Suppressor macrophage treated with lipopolysaccharide for 1 hour (primary cell): ENCODE measurements at regions not wholly inside any gene's neighbourhood (a gene's known extent, or its start where the extent isn't known, plus 50 kb on each side); places are given as distances from the start of the nearest gene placed in this dataset.

Experiments
- DNase-seq, 3 donors: peaks; one replicate each; pipeline ENCODE4 v3.0.0-alpha.2; 2020 to 2022

DNA sequence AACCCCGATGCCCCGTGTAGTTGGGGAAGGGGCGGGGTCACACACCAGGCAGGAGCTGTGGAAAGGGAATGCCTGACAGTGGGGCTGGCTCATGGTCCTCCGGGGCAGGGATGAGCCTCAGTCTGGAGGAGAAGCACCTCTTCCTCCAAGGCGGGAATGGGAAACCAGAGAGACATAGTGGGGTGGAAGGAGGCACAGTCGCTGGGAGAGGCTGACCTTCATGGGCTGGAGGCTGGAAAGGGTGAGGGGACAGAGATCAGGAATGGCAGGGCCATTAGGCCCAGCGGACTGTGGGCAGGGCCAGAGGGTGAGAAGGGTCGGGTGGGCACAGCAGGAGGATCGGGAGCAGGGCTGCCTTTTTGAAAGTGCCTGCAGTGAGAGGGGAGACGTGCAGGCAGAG lies 65.8 kb upstream of the LINGO1 start:
- no peak for DNase-seq

DNA sequence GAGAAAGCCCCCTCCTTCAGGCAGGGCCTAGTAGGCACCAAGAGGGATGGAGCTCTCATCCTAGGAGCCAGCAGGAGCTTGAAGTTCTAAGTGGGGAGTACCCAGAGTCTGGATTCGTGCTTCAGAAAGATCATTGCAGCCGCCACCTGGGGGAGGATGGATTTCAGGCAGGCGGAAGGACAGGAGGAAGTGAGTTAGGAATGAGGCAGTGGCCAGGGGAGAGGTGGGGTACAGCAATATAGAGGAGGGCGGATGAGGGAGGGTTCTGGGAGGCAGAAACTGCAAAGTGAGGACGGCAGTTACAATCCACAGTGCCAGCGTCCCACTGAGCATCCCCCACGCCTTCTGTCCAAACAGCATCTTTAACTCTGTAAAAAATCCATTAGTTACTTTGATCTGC lies 65.2 kb upstream of the LINGO1 start:
- no peak for DNase-seq

DNA sequence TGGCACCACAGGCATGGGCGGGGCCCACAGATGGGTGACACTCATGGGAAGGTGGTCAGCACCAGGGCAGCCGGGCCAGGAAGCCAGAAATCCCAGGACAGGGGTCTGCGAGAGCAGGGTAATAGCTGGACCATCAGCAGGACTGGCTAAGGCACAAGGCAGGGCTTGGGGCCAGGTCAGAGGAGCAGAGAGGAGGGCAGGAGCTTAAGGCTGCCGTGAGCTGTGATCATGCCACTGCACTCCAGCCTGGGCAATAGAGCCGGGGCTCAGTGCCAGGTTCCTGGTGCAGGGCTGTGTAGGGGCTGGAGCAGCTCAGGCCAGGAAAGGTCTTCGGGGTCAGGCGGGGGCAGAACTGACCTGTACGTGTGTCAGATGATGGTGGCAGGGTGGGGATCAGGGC lies 64.2 kb upstream of the LINGO1 start:
- DNase-seq, result no peak

DNA sequence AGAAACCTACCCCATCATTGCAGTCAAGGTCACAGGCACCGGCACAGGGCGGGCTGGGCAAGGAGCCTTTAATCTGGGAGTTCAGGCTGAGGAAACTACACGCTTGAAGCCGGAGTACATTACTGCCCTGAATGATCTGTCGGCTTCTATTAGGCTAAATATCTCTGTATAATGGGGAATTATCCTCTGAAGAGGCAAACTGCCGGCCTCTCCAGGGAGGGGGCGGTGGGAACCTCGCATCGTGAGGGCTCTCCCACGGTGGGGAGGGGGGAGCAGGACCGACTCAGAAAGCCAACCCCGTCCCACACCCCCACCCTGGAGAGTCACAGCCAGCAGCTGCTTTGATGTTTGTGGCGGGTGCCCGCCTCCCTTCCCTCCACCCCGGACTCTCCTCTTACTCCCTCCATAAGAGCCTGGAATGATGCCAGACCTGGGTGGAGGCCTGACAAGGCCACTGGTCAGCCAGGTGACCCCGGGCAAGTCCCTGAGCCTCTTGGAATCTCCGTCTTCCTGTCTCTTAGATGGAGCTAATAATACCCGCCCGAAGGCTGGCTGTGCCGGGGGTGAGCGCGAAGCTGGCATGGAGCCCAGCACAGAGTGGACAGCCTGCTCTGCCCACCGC lies 63.4 kb upstream of the LINGO1 start:
- no peak for DNase-seq

- no peak for DNase-seq
Observed at GRCh38 chr15:77695548-77695947, 62.8 kb upstream of the LINGO1 start.

- DNase-seq, result no peak
Observed at GRCh38 chr15:77693576-77693975, 60.9 kb upstream of the LINGO1 start.

DNA sequence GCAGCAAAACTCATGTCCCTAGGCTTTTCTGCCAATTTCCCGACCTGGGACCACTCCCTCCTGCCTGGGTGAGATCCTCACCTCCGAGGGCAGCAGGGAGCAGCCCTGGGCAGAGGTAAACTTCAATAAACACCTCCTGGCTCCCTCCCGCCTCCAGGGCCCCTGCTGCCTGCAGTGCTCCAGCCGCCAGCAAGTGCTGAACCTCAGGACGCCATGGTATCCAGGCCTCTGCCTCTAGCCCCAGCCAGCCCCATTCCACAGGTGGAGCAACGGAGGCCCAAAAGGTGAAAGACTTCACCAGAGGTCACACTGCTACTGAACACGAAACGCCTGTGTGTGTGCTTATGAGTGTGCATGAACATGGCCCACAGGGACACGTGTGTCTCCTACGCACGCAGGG lies 59.9 kb upstream of the LINGO1 start:
- DNase-seq, result no peak

- DNase-seq, result no peak
Observed at GRCh38 chr15:77691607-77692006, 58.9 kb upstream of the LINGO1 start.

DNA sequence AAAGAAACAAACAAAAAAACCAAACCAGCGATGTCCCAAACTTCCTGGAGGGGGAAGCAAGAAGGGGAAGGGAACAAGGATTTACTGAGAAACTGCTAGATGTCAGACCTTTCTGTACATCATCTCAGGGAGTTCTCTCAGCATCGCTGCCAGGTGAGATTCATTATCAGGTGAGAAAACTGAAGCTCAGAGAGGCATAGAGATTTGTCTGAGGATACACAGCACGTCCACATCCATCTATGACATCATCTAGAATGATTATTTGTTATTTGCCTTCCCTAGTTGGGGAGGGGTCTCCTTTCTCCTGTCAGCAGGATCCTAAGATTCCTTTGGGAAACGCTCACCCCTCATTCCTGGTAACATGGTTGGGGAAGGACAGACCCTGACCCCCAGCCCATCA lies 57.1 kb upstream of the LINGO1 start:
- no peak for DNase-seq

- no peak for DNase-seq
Observed at GRCh38 chr15:77688693-77689092, 56.0 kb upstream of the LINGO1 start.

GRCh38 chr15:77688266-77688665 lies 55.6 kb upstream of the LINGO1 start:
- DNase-seq, result no peak

DNA sequence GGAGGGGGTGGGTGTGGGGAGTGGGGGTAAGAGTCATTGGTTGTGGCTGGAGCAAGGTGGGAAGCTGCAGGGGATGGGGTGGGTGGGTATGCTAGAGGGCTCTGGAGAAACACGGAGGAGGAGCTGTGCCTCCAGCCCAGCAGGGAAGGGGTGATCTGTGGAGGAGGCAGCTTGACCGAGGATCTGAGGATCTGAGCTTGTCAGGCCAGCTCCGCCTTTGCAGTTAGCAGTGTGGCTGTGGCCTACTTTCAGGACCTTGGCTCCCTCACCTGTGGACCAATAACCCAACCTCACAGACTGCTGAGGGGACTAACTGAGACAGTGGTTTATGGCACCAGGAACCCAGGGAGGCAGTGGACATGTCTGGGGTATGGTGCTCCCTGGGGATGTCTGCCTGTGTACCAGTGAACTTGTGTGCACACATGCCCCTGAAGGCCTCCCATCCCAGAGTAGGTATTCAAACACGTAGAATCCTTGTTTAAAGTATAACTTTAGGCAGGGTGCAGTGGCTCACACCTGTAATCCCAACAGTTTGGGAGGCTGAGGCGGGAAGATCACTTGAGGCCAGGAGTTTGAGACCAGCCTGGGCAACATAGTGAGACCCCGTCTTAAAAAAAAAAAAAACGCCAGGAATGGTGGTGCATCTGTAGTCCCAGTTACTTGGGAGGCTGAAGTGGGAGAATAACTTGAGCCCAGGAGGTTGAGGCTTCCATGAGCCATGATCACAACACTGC lies 52.5 kb upstream of the LINGO1 start:
- DNase-seq, result no peak

GRCh38 chr15:77684341-77685081 lies 51.8 kb upstream of the LINGO1 start:
- no peak for DNase-seq

DNA sequence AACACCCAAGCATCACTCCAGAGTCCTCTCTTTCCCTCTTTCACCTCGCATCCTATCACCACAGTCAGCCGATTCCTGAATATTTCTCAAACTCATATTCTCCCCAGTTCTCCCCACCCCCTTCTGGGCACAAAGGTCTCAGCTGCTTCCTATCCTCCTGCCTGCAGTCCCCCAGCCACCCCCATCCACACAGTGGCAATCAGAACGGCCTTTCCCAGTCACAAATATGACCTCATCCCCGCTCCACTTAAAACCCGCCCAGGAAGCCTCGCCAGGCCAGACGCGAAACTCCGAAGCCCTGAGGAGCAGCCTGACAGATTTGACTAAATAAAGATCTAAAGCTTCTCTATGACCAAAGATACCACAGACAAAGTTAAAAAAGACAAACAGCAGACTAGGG lies 49.9 kb upstream of the LINGO1 start:
- no peak for DNase-seq
